ENCODE measurements at regions not wholly inside any gene's neighbourhood (a gene's known extent, or its start where the extent isn't known, plus 50 kb on each side); places are given as distances from the start of the nearest gene placed in this dataset.

GRCh38 chr14:45972416-45972815 lies 679.2 kb downstream of the RPL10L start:
- TF ChIP-seq CTCF (conservative IDR thresholded peaks at IDR 0.05) (no peak), ZFX (IDR thresholded peaks at IDR 0.05) (no peak)

Data from C4-2B (cell line).